GM18909 (cell line): ENCODE measurements at regions not wholly inside any gene's neighbourhood (a gene's known extent, or its start where the extent isn't known, plus 50 kb on each side); places are given as distances from the start of the nearest gene placed in this dataset.

ENCODE experiments used
- ATAC-seq: cut with Tn5 transposase; IDR thresholded peaks from one replicate; pipeline ENCODE4 v1.9.1; 2021; ENCODE audit warnings: mild to moderate bottlenecking; ENCODE audit not compliant: unreplicated experiment, poor library complexity

DNA sequence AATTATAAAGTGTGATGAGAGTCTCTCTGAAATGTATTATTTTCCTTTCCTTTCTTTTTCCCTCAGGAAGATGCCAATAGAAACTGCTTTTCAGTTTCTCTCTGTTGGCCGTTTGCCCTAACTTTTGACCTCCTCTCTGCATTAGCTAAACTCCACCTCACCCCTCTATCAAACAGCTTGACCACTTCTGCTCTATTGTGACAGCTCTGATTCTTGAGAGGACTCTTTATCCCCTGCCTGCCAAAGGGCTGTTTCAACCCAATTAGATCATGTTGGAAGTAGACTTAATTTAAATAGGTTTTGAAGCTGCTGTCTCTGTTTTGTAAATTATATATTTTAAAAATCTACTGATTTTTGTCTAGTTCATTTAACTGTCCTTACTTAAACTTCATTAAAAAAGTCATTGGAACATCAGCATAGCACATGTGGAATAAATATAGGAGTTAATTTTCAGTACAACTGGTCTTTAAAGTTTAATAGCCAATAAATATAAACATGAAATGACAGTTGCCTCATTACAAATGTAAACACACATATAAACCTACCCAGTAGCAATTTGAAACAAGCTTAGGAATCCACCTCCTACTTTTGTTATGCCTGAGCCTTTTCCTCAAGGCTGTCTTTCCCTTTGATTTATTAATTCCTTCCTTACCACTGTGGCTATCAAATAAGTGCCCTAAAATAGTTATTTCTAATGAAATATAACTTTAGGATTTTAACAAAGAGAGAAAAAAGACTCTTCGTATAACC is 152.0 kb downstream of the CHRM3 start:
- no peak for ATAC-seq

DNA sequence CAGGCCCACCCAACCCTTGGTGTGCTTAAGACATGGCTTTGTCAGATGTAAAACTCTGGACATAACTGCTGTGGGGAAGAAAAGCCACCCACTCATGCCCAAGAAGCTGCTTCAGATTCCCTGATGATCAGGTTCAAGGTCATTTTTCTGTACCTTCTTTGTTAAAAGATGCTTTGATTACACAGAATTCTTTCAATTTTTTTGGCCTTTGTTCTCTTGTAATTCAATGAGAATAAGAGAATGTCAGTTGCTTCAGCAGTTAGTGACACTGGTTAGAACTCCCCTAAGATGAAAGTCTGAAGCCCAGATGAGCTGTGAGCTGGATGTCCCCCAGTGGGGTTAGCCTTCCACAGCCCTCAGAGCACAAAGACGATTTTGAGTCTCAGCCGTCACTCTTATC is 152.7 kb downstream of the CHRM3 start:
- ATAC-seq, result no peak

DNA sequence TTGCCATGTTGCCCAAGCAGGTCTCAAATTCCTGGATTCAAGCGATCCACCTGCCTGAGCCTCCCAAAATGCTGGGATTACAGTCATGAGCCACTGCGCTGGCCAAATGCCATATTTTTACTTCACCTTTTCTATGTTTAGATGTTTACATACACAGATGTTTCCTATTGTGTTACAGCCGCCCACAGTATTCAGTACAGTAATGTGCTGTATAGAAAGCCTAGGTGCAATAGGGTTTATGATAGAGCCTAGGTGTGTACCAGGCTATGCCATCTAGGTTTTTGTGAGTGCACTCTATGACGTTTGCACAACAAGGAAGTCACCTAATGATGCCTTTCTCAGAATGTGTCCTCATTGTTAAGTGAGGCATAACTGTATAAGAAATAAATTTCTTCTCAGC is 153.4 kb downstream of the CHRM3 start:
- ATAC-seq, result no peak

DNA sequence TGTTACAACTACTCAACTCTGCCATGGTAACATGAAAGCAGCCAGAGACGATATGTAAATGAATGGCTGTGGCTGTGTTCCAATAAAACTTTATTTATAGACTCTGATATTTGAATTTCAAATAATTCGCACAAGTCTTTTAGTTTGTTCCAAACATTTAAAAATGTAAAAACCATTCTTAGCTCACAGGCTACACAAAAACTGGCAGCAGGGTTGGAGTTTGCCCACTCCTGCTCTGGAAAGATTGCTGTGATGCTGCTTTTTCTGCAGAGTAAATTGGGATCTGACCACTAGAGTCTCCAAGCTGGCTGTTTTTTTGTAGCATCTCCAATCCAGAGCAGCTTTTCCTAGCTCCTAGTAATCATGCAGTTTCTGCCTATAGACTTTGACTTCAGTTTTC is 157.5 kb downstream of the CHRM3 start:
- ATAC-seq, result no peak

DNA sequence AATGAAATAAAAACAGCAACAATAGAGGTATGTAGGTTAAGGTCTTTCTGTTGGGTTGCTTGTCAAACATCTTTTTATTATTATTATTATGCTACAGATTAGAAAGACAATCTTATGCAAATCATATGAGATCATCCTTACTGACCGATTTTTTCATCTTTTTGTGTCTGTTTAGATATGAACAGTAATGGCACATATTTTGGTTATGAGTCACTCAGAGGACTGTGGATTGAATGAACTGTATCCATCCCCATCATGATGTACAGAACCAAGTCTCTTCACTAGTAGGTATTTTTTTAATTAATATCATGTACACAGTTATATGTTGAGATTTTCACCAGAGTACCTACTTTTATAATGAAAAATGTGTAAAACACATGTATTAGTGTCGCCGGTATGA is 159.1 kb downstream of the CHRM3 start:
- no peak for ATAC-seq

DNA sequence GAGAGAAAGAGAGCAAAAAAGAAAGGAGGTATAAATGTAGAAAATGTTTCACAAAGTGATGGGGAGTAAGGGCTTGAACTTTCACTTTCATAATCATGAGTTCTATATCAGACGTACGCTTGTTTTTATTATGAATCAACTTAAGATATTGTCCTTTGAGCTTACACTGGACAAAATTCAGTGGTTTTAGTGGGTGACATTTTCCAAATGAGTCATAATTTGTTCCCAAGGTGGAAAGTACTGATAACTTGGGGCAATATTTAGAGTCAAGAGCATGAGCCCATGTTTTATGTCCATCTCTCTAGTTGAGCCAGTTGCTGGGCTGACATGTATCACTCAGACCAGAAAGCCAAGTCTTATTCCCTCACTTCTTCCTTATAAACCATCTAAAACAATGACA is 161.6 kb downstream of the CHRM3 start:
- ATAC-seq, result no peak

DNA sequence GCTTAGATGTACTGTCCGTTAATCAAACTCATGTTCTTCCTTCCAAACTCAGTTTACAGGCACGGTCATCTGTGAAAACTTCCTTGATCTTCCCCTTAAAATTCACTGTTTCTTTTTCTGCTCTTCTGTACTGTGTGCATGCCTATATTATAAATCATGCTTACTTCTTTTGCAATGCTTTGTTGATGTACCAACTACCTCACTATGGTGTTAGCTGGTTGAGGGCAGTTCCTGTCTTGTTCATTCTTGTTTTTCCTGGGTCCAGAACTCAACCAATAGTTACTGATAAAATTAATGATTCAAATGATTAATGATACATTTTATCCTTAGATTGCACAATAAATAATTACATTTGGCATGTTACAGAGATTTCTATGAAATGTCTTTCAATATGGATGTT is 163.8 kb downstream of the CHRM3 start:
- ATAC-seq, result no peak

DNA sequence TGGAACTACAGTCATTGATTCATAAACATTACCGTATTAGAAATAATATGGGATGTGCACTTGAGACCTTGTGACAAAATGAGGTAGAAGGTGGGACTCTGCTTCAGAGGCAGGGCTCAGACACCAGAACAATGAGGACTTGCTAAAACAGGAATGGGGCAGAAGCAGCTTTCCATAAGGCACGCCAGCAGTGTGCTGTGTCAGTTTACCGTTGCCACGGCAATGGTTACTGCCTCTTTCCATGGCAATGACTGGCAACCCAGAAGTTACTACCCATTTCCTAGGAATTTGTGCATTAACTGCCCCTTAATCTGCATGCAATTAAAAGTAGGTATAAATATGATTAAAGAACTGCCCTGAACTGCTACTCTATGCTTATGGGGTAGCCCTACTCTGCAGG is 169.0 kb downstream of the CHRM3 start:
- no peak for ATAC-seq

DNA sequence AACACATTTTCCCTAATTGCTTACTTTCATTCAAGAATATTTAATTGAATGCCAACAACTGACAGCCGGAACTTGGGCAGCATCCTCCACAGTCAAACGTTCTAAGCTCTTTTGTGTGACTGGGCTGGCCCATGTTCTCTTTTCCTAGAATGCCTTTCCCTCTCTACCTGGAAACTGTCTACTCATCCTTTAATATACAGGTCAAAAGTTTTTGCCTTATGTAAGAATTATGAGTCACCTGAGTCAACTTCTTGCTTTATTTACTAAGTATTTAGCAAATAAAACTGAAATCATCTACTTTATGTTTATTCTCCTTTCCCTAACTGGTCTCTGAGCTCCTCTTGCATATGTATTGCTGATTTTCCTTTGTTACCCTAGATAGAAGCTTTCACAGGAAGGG is 172.2 kb downstream of the CHRM3 start:
- no peak for ATAC-seq

DNA sequence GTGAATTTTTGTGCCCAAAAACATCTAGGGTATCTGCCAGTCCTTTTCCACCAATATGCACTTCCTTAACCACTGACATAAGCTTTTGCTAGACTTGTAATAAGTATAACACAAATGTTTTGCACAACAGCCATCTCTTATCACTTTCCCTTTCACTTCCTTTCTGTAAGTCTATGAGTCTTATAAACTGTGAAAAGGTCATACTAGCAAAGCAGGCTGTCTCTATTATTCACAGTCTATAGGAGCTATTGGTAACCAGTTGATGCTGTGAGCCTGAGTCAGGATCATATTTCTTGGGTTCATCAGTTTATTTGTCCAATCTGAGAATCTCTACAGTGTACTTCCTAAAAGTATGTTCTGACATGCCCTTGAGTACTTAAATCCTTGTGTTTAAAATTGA is 172.6 kb downstream of the CHRM3 start:
- no peak for ATAC-seq

DNA sequence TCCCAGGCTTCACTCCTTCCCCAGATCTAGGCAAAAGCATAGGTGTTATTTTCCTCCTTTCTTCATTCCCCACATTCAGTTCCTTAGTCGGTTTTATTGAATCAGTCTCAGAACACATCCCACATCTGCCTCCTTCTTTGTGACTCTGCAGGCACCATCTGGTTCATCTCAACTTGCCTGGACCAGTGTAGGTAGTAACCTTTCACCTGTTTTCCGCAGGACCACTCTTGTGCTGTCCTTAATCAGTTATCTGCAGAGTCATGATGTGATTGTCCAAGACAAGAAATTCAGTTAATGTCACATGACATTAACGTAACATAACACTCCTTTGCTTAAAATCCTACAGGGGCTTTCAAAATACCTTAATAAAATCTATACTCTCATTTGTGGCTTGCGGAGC is 174.6 kb downstream of the CHRM3 start:
- no peak for ATAC-seq

DNA sequence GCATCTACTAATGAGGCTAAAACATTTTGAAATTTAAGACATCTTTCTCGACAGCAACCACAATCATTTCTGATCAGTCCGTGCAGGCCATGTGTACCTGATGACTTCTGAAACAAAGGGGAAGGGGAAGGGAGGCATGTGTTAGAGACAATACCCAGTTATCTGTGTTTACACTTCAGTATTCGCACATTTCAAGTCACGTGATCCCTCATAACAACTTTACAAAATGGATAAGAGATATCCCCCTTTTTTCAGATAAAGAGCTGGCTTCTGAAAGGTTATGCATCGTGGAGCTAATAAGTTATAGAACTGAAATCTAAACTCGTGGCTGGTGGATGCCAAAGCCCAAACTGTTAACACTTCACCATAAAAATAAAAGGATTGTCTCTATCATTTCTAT is 175.7 kb downstream of the CHRM3 start:
- no peak for ATAC-seq

DNA sequence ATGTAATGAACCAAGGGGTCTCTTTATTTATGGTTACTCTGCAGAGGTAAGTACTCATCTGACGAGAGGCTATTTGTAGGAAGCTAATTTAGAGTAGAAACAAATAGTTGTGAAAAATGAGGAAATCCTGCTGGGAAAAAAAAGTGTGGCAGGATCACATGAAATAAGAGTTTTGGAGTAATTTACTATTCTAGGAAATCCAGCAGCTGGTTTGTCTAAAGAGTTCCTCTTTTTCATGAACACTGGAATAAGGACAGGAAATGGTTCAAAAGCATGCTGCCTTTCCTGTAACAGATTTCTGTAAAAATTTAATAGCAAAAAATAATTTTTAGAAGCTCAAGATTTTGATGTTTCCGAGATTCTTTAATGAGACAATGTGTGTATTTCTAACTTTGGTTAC is 177.3 kb downstream of the CHRM3 start:
- no peak for ATAC-seq

DNA sequence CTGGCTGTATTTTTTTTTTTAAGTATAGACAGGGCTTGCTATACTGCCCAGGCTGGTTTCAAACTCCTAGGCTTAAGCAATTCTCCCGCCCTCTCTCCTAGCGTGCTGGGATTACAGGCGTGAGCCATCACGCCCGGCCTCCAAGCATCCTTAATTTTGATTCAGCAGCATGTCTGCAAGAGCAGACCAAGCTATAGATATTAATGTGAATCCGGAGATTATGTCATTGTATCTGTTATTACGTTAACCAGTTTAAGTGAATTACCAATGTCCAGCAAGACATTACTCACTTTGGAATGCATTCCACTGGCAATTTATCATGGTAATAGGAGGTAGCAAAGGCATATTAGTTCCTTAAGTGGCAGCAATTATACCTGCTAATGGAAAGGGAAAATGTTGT is 179.7 kb downstream of the CHRM3 start:
- ATAC-seq, result no peak

DNA sequence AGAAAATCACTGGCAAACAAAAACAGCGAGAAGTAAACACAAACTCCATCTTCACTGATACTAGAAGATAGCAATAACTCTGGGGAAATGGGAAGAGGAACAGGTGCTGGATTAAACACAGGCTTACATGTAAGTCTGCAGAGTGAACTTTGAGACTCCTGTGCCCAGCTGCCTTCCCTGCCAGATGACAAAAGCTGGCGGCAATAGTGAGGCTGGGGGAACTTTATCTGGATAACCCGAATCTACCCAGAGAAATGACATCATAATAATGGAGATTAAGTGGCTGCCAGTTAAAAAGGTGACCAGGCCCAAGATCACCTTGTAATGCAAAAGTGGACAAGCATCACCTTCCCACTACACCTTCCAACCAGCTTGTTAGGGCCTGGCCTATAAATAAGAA is 184.5 kb downstream of the CHRM3 start:
- ATAC-seq, result no peak

DNA sequence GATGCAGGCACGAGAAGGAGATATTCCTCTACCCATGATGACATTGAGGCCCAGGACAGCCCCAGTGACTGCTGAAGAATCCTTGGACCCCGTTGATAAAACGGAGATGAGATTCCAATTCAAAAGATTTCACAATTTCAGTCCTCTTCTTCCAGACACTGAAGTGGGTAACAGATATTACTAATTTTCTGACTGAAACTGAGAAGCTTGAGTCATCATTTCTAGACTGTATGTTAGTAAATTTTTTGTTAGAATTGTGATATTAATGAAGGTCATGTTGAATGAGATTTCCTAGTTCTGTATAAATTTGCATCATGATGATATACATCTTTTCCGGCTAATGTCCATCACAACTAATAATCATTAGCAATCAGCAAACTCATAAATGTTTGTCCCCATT is 185.8 kb downstream of the CHRM3 start:
- ATAC-seq, result no peak

DNA sequence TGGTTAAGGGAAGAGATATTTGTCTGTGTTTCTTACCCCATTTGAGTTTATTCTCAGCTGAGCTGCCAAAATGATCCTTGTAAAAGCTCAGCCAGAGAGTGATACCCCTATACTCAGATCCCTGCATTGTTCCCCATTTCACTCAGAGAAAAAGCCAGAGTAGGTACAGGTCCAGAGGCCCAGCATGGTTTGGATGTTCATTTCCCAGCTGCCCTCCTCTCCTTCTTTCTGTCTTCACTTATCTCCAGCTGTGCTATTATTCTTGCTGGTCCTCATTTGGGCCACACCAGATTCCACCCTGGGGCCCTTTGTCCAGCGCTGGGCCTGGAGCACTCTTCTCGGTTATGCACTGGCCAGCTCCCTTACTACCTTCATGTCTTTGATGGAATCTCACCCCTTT is 187.7 kb downstream of the CHRM3 start:
- ATAC-seq, result no peak

DNA sequence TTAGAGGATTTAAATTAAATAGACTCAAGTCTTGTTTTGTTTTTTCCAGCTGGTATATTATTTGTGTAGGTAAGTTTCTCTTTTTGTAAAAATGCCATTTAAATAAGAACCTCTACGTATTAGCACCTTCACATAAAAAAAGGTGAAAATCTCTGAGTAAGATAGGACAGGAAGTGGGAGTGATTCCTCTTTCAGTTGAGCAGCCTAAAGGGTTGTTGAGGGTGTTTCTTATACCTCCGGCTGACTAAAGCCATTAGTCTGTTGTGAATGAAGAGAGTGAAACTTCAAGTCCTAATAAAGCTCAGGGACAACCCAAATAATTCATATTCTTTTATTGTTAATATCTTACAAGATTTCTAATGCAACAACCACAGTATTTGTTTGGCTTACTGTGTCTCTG is 188.7 kb downstream of the CHRM3 start:
- ATAC-seq, result no peak

DNA sequence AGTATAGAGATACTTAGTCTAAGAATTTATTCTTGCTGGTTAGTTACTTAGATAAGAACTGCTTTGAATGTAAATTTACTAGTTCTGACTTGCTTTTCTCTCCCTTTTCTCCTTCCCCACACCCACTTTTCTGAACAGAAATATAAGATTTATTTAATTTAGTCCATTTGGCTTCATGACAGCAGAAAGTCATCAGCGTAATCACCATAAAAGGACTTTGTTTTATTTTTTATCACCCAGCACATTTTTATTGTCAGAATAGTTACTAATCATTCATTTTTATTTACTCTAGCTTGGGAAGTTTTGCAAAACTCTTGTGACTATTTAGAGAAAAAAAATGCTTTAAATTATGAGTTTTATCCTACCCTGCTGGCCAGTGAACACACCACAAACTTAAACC is 197.2 kb downstream of the CHRM3 start:
- no peak for ATAC-seq

DNA sequence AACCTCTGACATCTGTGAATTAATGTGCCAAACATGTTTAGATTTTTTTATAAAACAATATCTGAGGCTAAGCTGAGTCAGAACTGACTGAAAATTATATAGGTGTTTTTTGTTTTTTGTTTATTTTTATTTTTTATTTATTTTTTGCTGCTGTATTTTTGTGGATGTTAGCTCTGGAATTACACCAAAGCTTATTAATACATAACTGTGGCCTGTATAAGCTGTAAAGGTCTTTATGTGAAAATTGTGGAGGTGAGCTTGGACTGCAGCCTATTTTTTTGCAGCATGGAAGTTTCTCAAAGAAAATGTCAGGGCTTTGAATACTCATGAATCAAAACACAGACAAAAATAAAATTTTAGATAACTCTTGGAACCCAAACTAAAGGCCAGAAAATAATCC is 199.8 kb downstream of the CHRM3 start:
- no peak for ATAC-seq

DNA sequence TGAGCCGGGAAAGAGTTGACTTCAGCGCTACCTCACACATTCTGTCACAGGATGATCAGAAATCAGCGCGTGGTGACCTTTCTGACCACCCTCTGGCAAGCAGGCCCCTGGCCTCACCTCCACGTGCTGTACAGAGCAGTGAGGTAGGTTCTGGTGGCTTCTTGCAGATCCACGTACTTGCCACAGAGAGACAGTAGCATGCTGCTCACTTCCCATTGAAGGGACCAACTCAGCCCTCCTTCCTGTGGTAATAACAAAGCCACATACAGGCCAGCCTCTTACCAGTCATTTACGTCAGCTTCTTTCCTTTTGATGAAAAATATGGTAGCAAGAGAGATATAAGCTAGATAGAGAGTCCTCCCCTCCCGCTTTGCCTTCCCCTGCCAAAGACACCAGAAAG is 200.7 kb downstream of the CHRM3 start:
- ATAC-seq, result no peak

DNA sequence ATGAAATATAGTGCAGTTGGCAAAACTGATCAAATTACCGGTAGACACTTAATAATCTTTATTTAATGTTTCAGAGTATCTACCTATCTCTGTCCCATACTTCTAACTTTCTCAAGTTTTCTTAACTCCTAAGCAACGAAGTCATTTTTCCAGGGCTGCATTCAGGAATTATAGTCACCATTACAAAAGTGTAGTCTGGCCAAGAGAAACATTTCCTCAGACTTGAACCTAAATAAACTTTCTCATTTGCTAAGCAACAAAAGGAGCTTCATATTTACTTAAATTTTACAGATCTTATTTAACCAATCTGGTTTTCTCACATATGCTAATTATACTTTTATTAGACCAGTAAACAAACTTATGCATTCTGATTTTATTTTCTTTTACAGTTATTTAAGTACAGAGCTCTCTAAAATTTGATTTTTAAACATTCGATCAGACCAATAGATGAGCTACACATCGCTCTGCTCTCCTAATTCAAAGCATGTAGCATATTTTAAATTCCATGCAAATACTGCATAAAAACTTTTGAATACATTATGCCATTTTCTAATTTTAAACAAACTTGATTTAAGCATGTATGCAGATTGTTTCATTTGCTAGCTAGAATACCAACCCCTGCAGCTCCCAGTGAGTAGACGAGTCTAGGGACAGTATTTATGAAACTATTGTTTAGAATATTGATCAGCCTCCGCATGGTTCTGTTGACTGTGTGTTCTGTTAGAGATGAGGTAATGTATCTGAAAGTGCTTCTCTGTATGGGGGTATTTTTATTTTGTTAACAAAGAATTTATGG is 201.4 kb downstream of the CHRM3 start:
- ATAC-seq, result no peak
